HepG2 (cell line): ENCODE measurements at regions not wholly inside any gene's neighbourhood (a gene's known extent, or its start where the extent isn't known, plus 50 kb on each side); places are given as distances from the start of the nearest gene placed in this dataset.

Source experiments
- DMAP1 ChIP-seq: IDR thresholded peaks from 2 replicates; pipeline ENCODE4 v1.6.1; 2016
- FOXA3 ChIP-seq: IDR thresholded peaks from 2 replicates; pipeline ENCODE4 v1.6.1; 2016; ENCODE audit warnings: missing genetic modification reagents, missing compliant biosample characterization
- GATAD1 ChIP-seq: IDR thresholded peaks from 2 replicates; pipeline ENCODE4 v1.6.1; 2016; ENCODE audit warnings: missing genetic modification reagents, missing compliant biosample characterization
- IRX3 ChIP-seq: sonication (generic); formaldehyde crosslinking; IDR thresholded peaks from 2 replicates; pipeline ENCODE4 v1.8.1; 2023; ENCODE audit warnings: mild to moderate bottlenecking, low read depth, missing genetic modification reagents, borderline replicate concordance
- NCOA1 ChIP-seq: sonication (generic); formaldehyde crosslinking; IDR thresholded peaks from 2 replicates; pipeline ENCODE4 v1.9.0; 2021; ENCODE audit warnings: missing genetic modification reagents
- PHF8 ChIP-seq: sonication (generic); formaldehyde crosslinking; IDR thresholded peaks from 2 replicates; pipeline ENCODE4 v1.5.0; 2020; ENCODE audit warnings: missing genetic modification reagents
- PPARG ChIP-seq: conservative IDR thresholded peaks from 2 replicates; pipeline ENCODE4 v1.6.1; 2016; ENCODE audit warnings: missing biosample characterization, missing genetic modification reagents
- RBM22 ChIP-seq: fragments of 200-400 bp; formaldehyde crosslinking; optimal IDR thresholded peaks from 2 replicates; pipeline ENCODE3; 2017; ENCODE audit warnings: mild to moderate bottlenecking, low read length, moderate library complexity
- SMC3 ChIP-seq: IDR thresholded peaks from 2 replicates; pipeline ENCODE4 v1.6.1; 2011; ENCODE audit warnings: low read length, improper control_type of control experiment
- SP1 ChIP-seq, 2 experiments: fragments of 450-650 bp in 1 of 2; sonication (generic) in 1 of 2; formaldehyde crosslinking in 1 of 2; IDR thresholded peaks; 2 replicates each; pipeline versions ENCODE4 v1.4.0 to v1.6.1; 2016 to 2020; ENCODE audit warnings: missing genetic modification reagents in 1 of 2
- TBX2 ChIP-seq: sonication (generic); formaldehyde crosslinking; IDR thresholded peaks from 2 replicates; pipeline ENCODE4 v1.5.0; 2020; ENCODE audit warnings: missing genetic modification reagents, mild to moderate bottlenecking, borderline replicate concordance
- ZFP36L1 ChIP-seq: sonication (generic); formaldehyde crosslinking; IDR thresholded peaks from 2 replicates; pipeline ENCODE4 v1.8.0; 2022; ENCODE audit warnings: mild to moderate bottlenecking, missing genetic modification reagents, moderate library complexity
- ZFP37 ChIP-seq: sonication (generic); formaldehyde crosslinking; IDR thresholded peaks from 2 replicates; pipeline ENCODE4 v1.4.0; 2020; ENCODE audit warnings: missing genetic modification reagents, borderline replicate concordance
- ZMAT3 ChIP-seq: sonication (generic); formaldehyde crosslinking; conservative IDR thresholded peaks from 2 replicates; pipeline ENCODE4 v1.7.0; 2021; ENCODE audit warnings: missing genetic modification reagents
- ZNF12 ChIP-seq: sonication (generic); formaldehyde crosslinking; IDR thresholded peaks from 2 replicates; pipeline ENCODE4 v1.5.0; 2020; ENCODE audit warnings: missing genetic modification reagents
- ZNF552 ChIP-seq: sonication (generic); formaldehyde crosslinking; IDR thresholded peaks from 2 replicates; pipeline ENCODE4 v1.9.0; 2022; ENCODE audit warnings: missing genetic modification reagents, mild to moderate bottlenecking, borderline replicate concordance
- ZSCAN9 ChIP-seq: IDR thresholded peaks from 2 replicates; pipeline ENCODE4 v1.6.1; 2016; ENCODE audit warnings: borderline replicate concordance
- TF ChIP-seq, protein P1 (sequence below): sonication (generic); formaldehyde crosslinking; IDR thresholded peaks from 2 replicates; pipeline ENCODE4 v1.5.0; 2020; ENCODE audit warnings: missing genetic modification reagents
- TF ChIP-seq, protein P2 (sequence below): sonication (generic); formaldehyde crosslinking; IDR thresholded peaks from 2 replicates; pipeline ENCODE4 v1.8.1; 2022; ENCODE audit warnings: mild to moderate bottlenecking, missing genetic modification reagents
- TF ChIP-seq, protein P3 (sequence below): sonication (generic); formaldehyde crosslinking; conservative IDR thresholded peaks from 2 replicates; pipeline ENCODE4 v1.4.0; 2020; ENCODE audit warnings: missing genetic modification reagents
- TF ChIP-seq, protein P4 (sequence below): sonication (generic); formaldehyde crosslinking; IDR thresholded peaks from 2 replicates; pipeline ENCODE4 v1.4.0; 2020; ENCODE audit warnings: missing genetic modification reagents, low read depth, mild to moderate bottlenecking, borderline replicate concordance
- TF ChIP-seq, protein P5 (sequence below): sonication (generic); formaldehyde crosslinking; IDR thresholded peaks from 2 replicates; pipeline ENCODE4 v1.5.0; 2020; ENCODE audit warnings: missing genetic modification reagents
- TF ChIP-seq, protein P6 (sequence below): sonication (generic); formaldehyde crosslinking; IDR thresholded peaks from 2 replicates; pipeline ENCODE4 v1.4.0; 2020; ENCODE audit warnings: missing genetic modification reagents, borderline replicate concordance

DNA sequence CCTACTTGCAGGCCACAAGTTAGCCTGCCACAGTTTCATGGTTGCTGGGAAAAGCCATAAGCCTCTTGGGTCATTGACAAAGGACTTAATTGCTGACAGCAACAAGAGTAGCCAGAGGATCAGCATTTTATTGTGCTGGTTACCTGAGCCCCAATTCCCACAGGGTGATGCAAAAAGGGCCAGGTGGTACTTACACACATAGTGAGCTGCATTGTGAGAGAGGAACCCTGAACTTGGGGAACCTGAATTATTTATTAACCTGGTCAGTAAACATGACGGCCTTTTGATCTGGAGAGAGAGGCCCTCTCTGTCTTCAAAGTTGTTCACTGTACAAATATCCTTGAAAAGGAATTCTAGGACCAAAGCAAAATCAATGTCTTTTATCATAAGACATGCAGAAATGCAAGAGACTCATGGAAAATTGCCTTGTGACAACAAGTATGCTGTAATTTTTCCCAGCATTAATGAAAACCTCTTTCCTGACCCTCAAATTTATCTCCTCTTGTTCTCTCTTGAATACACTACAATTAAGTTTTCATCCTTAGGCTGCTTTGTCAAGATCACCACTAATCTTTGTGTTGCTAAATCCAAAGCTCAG, 102.9 kb upstream of the PHYHIPL start (continued):
- peak; percentile 52; the same call in 1 of the 2 replicates for TF ChIP-seq ZSCAN9 (CRISPR knock-in tag)
- peak; percentile 63; the same call in 1 of the 2 replicates for TF ChIP-seq ZNF12
- no peak for TF ChIP-seq SP1 (IDR thresholded peaks at IDR 0.05)
- TF ChIP-seq SP1 (CRISPR knock-in tag; IDR thresholded peaks at IDR 0.05): no peak
- TF ChIP-seq FOXA3 (CRISPR knock-in tag): peak; percentile 99
- TF ChIP-seq, protein P1, sequence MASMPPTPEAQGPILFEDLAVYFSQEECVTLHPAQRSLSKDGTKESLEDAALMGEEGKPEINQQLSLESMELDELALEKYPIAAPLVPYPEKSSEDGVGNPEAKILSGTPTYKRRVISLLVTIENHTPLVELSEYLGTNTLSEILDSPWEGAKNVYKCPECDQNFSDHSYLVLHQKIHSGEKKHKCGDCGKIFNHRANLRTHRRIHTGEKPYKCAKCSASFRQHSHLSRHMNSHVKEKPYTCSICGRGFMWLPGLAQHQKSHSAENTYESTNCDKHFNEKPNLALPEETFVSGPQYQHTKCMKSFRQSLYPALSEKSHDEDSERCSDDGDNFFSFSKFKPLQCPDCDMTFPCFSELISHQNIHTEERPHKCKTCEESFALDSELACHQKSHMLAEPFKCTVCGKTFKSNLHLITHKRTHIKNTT (CRISPR knock-in tag): no peak
- TF ChIP-seq ZNF552 (CRISPR knock-in tag): no peak
- TF ChIP-seq NCOA1 (CRISPR knock-in tag): peak; percentile 76
- TF ChIP-seq, protein P2, sequence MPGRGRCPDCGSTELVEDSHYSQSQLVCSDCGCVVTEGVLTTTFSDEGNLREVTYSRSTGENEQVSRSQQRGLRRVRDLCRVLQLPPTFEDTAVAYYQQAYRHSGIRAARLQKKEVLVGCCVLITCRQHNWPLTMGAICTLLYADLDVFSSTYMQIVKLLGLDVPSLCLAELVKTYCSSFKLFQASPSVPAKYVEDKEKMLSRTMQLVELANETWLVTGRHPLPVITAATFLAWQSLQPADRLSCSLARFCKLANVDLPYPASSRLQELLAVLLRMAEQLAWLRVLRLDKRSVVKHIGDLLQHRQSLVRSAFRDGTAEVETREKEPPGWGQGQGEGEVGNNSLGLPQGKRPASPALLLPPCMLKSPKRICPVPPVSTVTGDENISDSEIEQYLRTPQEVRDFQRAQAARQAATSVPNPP: peak; percentile 83
- TF ChIP-seq GATAD1 (CRISPR knock-in tag): peak; percentile 52; the same call in 1 of the 2 replicates
- TF ChIP-seq TBX2 (CRISPR knock-in tag): peak; percentile 98
- TF ChIP-seq, protein P3, sequence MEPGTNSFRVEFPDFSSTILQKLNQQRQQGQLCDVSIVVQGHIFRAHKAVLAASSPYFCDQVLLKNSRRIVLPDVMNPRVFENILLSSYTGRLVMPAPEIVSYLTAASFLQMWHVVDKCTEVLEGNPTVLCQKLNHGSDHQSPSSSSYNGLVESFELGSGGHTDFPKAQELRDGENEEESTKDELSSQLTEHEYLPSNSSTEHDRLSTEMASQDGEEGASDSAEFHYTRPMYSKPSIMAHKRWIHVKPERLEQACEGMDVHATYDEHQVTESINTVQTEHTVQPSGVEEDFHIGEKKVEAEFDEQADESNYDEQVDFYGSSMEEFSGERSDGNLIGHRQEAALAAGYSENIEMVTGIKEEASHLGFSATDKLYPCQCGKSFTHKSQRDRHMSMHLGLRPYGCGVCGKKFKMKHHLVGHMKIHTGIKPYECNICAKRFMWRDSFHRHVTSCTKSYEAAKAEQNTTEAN (CRISPR knock-in tag): peak; percentile 94
- TF ChIP-seq PPARG (CRISPR knock-in tag): peak; percentile 94
- peak; percentile 34; the same call in 1 of the 2 replicates for TF ChIP-seq DMAP1 (CRISPR knock-in tag)
- TF ChIP-seq, protein P4, sequence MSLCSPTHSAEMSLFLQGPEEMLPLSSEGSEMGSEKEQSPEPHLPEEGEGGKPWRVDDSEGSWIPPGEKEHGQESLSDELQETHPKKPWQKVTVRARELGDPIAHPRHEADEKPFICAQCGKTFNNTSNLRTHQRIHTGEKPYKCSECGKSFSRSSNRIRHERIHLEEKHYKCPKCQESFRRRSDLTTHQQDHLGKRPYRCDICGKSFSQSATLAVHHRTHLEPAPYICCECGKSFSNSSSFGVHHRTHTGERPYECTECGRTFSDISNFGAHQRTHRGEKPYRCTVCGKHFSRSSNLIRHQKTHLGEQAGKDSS: peak; percentile 73
- TF ChIP-seq, protein P5, sequence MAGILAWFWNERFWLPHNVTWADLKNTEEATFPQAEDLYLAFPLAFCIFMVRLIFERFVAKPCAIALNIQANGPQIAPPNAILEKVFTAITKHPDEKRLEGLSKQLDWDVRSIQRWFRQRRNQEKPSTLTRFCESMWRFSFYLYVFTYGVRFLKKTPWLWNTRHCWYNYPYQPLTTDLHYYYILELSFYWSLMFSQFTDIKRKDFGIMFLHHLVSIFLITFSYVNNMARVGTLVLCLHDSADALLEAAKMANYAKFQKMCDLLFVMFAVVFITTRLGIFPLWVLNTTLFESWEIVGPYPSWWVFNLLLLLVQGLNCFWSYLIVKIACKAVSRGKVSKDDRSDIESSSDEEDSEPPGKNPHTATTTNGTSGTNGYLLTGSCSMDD (CRISPR knock-in tag): no peak
- TF ChIP-seq ZFP36L1 (CRISPR knock-in tag): no peak; the same call in 1 of the 2 replicates
- peak; percentile 32; the same call in 1 of the 2 replicates for TF ChIP-seq PHF8 (CRISPR knock-in tag)
- TF ChIP-seq SMC3: peak; percentile 56; the same call in 1 of the 2 replicates
- TF ChIP-seq ZFP37 (CRISPR knock-in tag): no peak
- 0 out of 2 replicates have a peak, but pooled peaks have one; percentile 39 for TF ChIP-seq ZMAT3 (CRISPR knock-in tag)
- TF ChIP-seq, protein P6, sequence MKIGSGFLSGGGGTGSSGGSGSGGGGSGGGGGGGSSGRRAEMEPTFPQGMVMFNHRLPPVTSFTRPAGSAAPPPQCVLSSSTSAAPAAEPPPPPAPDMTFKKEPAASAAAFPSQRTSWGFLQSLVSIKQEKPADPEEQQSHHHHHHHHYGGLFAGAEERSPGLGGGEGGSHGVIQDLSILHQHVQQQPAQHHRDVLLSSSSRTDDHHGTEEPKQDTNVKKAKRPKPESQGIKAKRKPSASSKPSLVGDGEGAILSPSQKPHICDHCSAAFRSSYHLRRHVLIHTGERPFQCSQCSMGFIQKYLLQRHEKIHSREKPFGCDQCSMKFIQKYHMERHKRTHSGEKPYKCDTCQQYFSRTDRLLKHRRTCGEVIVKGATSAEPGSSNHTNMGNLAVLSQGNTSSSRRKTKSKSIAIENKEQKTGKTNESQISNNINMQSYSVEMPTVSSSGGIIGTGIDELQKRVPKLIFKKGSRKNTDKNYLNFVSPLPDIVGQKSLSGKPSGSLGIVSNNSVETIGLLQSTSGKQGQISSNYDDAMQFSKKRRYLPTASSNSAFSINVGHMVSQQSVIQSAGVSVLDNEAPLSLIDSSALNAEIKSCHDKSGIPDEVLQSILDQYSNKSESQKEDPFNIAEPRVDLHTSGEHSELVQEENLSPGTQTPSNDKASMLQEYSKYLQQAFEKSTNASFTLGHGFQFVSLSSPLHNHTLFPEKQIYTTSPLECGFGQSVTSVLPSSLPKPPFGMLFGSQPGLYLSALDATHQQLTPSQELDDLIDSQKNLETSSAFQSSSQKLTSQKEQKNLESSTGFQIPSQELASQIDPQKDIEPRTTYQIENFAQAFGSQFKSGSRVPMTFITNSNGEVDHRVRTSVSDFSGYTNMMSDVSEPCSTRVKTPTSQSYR (CRISPR knock-in tag): peak; percentile 56; the same call in 1 of the 2 replicates
- TF ChIP-seq RBM22: no peak
- peak; percentile 66; the same call in 1 of the 2 replicates for TF ChIP-seq IRX3 (CRISPR knock-in tag)
